Suprapubic skin (tissue), 4 donors: ENCODE measurements at regions not wholly inside any gene's neighbourhood (a gene's known extent, or its start where the extent isn't known, plus 50 kb on each side); places are given as distances from the start of the nearest gene placed in this dataset.
"Not testable (repeated sequence)": the region's sequence is repeated elsewhere in the genome, so short reads cannot be mapped to it uniquely, and the experiment has no call there.

Experiments used
- DNase-seq, 2 donors: peaks; one replicate each; pipeline ENCODE4 v3.0.0-alpha.2; 2019; ENCODE audit warnings: low spot score in 2 of 2
- H3K27ac ChIP-seq: fragments of 200-600 bp; sonication (generic); one replicate; pipeline ENCODE4 v1.5.1; 2019
- H3K27me3 ChIP-seq: fragments of 200-600 bp; sonication (generic); one replicate; pipeline ENCODE4 v1.5.1; 2019
- H3K36me3 ChIP-seq: fragments of 200-600 bp; sonication (generic); one replicate; pipeline ENCODE4 v1.5.1; 2019
- H3K4me1 ChIP-seq: fragments of 200-600 bp; sonication (generic); one replicate; pipeline ENCODE4 v1.5.1; 2019
- H3K4me3 ChIP-seq: fragments of 200-600 bp; sonication (generic); one replicate; pipeline ENCODE4 v1.5.1; 2019; ENCODE audit warnings: mild to moderate bottlenecking
- H3K9me3 ChIP-seq: fragments of 200-600 bp; sonication (generic); one replicate; pipeline ENCODE4 v1.5.1; 2019
- EP300 ChIP-seq: sonication (generic); formaldehyde crosslinking; IDR thresholded peaks from one replicate; pipeline ENCODE4 v1.6.1; 2017; ENCODE audit warnings: antibody characterized with exemption
- POLR2A ChIP-seq, 2 donors: fragments of 450-650 bp; IDR thresholded peaks; one replicate each; pipeline ENCODE4 v1.6.1; 2017; ENCODE audit warnings: antibody characterized with exemption in 2 of 2, mild to moderate bottlenecking in 2 of 2, moderate library complexity in 2 of 2
- POLR2AphosphoS5 ChIP-seq, 3 donors: sonication (generic); formaldehyde crosslinking; IDR thresholded peaks; one replicate each; pipeline ENCODE4 v1.6.1; 2017; ENCODE audit warnings: antibody characterized with exemption in 3 of 3
- WGBS: methylation state at CpG from one replicate; pipeline ENCODE4 v1.1.5; 2018; 5-methylcytosine and 5-hydroxymethylcytosine counted together
- TF ChIP-seq, protein P1 (sequence below), 2 donors: fragments of 200-600 bp in 1 of 2; fragments of 450-650 bp in 1 of 2; sonication (generic) in 1 of 2; IDR thresholded peaks; one replicate each; pipeline ENCODE4 v1.5.1; 2016 to 2019; ENCODE audit warnings: antibody characterized with exemption in 2 of 2, mild to moderate bottlenecking in 1 of 2, moderate library complexity in 1 of 2

DNA sequence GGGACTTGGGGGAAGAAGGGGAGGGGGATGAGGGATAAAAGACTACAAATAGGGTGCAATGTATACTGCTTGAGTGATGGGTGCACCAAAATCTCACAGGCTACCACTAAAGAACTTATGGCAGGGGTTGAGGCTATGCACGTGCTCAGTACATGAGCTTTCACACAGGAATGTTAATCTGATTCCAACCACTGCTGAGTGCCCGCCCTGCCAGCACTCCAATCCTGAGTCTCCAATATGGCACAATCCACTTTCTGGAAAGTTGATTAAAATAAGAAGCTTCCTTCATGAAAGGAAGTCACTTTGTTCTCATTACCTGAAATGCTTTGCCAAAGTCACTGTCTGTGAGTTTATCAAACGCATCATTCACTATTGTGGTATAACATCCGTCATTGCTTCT is 463.0 kb downstream of the IRS2 start:
- Histone ChIP-seq H3K27ac (no peak overlapping the region), H3K36me3 (no peaks in the 10 kb centered on the region), H3K4me1 (no peaks in the 10 kb centered on the region), H3K9me3 (no peaks in the 10 kb centered on the region), H3K4me3 (no peak overlapping the region), H3K27me3 (peaks cover 7% of the 10 kb centered on the region)
- no peak for DNase-seq
- TF ChIP-seq POLR2A (IDR thresholded peaks at IDR 0.05) (no peak), EP300 (no peak), POLR2AphosphoS5 (IDR thresholded peaks at IDR 0.05) (no peak)
- TF ChIP-seq, protein P1, sequence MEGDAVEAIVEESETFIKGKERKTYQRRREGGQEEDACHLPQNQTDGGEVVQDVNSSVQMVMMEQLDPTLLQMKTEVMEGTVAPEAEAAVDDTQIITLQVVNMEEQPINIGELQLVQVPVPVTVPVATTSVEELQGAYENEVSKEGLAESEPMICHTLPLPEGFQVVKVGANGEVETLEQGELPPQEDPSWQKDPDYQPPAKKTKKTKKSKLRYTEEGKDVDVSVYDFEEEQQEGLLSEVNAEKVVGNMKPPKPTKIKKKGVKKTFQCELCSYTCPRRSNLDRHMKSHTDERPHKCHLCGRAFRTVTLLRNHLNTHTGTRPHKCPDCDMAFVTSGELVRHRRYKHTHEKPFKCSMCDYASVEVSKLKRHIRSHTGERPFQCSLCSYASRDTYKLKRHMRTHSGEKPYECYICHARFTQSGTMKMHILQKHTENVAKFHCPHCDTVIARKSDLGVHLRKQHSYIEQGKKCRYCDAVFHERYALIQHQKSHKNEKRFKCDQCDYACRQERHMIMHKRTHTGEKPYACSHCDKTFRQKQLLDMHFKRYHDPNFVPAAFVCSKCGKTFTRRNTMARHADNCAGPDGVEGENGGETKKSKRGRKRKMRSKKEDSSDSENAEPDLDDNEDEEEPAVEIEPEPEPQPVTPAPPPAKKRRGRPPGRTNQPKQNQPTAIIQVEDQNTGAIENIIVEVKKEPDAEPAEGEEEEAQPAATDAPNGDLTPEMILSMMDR (IDR thresholded peaks at IDR 0.05) = no peak
- WGBS = 79% methylated on average over 4 of the region's 4 CpGs

DNA sequence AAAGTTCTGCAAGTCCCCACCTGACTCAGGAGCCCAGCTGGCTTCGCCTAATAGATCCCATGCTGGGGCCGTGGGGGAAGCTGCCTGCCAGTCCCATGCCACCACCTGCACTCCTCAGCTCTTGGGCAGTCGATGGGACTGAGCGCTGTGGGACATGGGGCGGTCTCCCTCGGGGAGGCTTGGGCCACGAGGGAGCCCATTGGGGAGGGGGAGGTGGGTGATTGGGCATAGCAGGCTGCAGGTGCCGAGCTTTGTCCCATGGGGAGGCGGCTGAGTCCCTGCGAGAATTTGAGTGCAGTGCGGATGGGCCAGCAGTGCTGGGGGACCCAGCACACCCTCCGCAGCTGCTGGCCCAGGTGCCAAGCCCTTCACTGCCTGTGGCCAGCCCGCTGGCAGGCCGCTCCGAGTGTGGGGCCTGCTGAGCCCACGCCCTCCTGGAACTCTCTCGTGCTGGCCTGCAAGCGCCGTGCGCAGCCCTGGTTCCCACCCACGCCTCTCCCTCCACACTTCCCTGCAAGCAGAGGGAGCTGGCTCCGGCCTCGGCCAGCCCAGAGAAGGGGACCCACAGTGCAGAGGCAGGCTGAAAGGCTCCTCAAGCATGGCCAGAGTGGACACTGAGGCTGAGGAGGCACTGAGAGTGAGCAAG is 467.3 kb downstream of the IRS2 start:
- TF ChIP-seq EP300 (no peak), POLR2AphosphoS5 (IDR thresholded peaks at IDR 0.05) (no peak), POLR2A (IDR thresholded peaks at IDR 0.05) (no peak)
- TF ChIP-seq, protein P1 (IDR thresholded peaks at IDR 0.05) = no peak
- DNase-seq = no peak
- no peaks in the 10 kb centered on the region for H3K4me1 ChIP-seq
- no peak overlapping the region for H3K27ac ChIP-seq
- no peaks in the 10 kb centered on the region for H3K9me3 ChIP-seq
- no peak overlapping the region for H3K4me3 ChIP-seq
- no peaks in the 10 kb centered on the region for H3K36me3 ChIP-seq
- 100% methylated on average over 6 of the region's 23 CpGs for WGBS
- peaks cover 7% of the 10 kb centered on the region for H3K27me3 ChIP-seq

DNA sequence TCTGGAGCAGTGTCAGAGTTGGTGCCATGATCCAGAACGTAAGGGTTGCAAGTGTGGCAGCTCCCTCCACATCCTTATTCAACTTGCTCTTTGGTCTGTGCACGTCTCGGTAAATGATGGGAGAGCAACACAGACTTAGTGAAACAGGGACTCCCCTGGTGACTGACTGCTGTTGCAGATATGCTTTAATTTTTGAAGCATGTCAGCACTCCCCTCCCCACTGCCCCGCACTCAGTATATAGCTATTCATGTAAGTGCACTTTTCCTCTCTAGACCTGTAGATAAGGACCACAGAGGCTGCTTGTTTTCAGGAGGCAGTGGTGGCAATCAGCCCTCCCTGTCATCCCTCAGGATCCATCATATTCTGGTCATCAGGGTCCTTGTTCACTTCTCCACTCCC is 470.9 kb downstream of the IRS2 start:
- Histone ChIP-seq H3K36me3 (no peaks in the 10 kb centered on the region), H3K9me3 (no peaks in the 10 kb centered on the region), H3K4me3 (no peak overlapping the region), H3K27me3 (peaks cover 7% of the 10 kb centered on the region), H3K27ac (no peak overlapping the region), H3K4me1 (no peaks in the 10 kb centered on the region)
- DNase-seq = no peak
- 94% methylated on average over 4 of the region's 4 CpGs for WGBS
- TF ChIP-seq, protein P1 (IDR thresholded peaks at IDR 0.05) = no peak
- TF ChIP-seq POLR2A (IDR thresholded peaks at IDR 0.05) (no peak), POLR2AphosphoS5 (IDR thresholded peaks at IDR 0.05) (no peak), EP300 (no peak)

DNA sequence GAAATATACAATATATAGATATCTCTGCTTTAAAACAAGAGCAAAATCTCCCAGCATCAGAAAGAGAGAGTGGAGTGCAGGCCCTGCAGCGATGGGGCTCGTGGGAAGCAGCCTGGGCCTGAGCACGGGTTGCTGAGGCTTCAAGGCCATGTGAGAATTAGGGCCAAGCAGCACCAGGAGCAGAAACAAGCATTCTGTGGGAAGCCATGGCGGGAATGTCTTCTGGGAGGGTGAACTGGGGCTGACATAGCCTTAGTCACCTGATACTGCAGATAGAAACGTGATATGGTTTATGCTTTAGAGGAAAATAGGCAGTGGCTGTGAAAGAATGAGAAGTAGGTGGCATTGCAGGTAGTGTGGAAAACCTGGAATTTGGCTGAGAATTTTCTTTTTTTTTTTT is 472.3 kb downstream of the IRS2 start:
- 80% methylated on average over 5 of the region's 5 CpGs for WGBS
- Histone ChIP-seq H3K36me3 (no peaks in the 10 kb centered on the region), H3K4me1 (no peaks in the 10 kb centered on the region), H3K27me3 (peaks cover 3% of the 10 kb centered on the region), H3K4me3 (no peak overlapping the region), H3K27ac (no peak overlapping the region), H3K9me3 (no peaks in the 10 kb centered on the region)
- no peak for DNase-seq
- TF ChIP-seq, protein P1 (IDR thresholded peaks at IDR 0.05) = no peak
- no peak for TF ChIP-seq EP300
- TF ChIP-seq POLR2AphosphoS5 (IDR thresholded peaks at IDR 0.05) = no peak
- TF ChIP-seq POLR2A (IDR thresholded peaks at IDR 0.05) = no peak

DNA sequence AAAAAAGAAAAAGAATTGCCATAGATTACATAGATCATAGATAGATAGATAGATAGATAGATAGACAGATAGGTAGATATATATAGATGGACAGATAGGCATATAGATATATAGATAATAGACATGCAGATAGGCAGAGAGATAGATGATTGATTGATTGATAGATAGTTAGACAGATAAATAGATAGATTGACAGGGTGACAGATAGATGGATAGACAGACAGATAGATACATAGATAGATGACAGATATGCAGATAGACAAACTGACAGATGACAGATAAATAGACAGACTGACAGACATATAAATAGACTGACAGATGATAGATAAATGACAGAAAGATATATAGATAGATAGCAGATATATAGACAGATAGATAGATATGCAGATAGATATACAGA is 474.0 kb downstream of the IRS2 start:
- Histone ChIP-seq H3K4me3 (no peak overlapping the region), H3K36me3 (no peaks in the 10 kb centered on the region), H3K27ac (no peak overlapping the region), H3K9me3 (no peaks in the 10 kb centered on the region), H3K27me3 (no peaks in the 10 kb centered on the region), H3K4me1 (no peaks in the 10 kb centered on the region)
- TF ChIP-seq POLR2AphosphoS5 (IDR thresholded peaks at IDR 0.05) (no peak), POLR2A (IDR thresholded peaks at IDR 0.05) (no peak), EP300 (no peak)
- TF ChIP-seq, protein P1 (IDR thresholded peaks at IDR 0.05) = no peak
- DNase-seq = no peak

DNA sequence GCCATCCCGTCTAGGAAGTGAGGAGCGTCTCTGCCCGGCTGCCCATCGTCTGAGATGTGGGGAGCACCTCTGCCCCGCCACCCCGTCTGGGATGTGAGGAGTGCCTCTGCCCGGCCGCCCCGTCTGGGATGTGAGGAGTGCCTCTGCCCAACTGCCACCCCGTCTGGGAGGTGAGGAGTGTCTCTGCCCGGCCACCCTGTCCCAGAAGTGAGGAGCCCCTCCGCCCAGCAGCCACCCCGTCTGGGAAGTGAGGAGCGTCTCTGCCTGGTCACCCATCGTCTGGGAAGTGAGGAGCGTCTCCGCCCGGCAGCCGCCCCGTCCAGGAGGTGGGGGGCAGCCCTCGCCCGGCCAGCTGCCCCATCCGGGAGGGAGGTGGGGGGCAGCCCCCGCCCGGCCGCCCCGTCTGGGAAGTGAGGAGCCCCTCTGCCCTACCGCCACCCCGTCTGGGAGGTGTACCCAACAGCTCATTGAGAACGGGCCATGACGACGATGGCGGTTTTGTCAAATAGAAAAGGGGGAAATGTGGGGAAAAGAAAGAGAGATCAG is 474.9 kb downstream of the IRS2 start:
- not testable (repeated sequence) for H3K27me3 ChIP-seq, H3K27ac ChIP-seq, H3K4me1 ChIP-seq, DNase-seq, H3K4me3 ChIP-seq, H3K9me3 ChIP-seq, H3K36me3 ChIP-seq
- WGBS = 92% methylated on average over 13 of the region's 33 CpGs
